Right atrium auricular region (tissue), 2 donors: ENCODE measurements at regions not wholly inside any gene's neighbourhood (a gene's known extent, or its start where the extent isn't known, plus 50 kb on each side); places are given as distances from the start of the nearest gene placed in this dataset.

Experiments
- DNase-seq: peaks from one replicate; pipeline ENCODE4 v3.0.0-alpha.2; 2019; ENCODE audit warnings: low spot score
- H3K27ac ChIP-seq, 2 donors: fragments of 200-600 bp; sonication (generic); 1 replicate in 1 of 2; 2 replicates in 1 of 2; pipeline ENCODE4 v1.5.1; 2016 to 2019
- H3K27me3 ChIP-seq, 2 donors: fragments of 200-600 bp; sonication (generic); one replicate each; pipeline versions ENCODE4 v1.5.1 to v1.6.0; 2017 to 2019
- H3K36me3 ChIP-seq: fragments of 200-600 bp; sonication (generic); one replicate; pipeline ENCODE4 v1.5.1; 2016
- H3K4me1 ChIP-seq, 2 donors: fragments of 200-600 bp; sonication (generic); one replicate each; pipeline versions ENCODE4 v1.5.1 to v1.6.0; 2017 to 2019
- H3K4me3 ChIP-seq, 2 donors: fragments of 200-600 bp; sonication (generic); 1 replicate in 1 of 2; 2 replicates in 1 of 2; pipeline ENCODE4 v1.5.1; 2017 to 2019; ENCODE audit warnings: mild to moderate bottlenecking in 1 of 2, moderate library complexity in 1 of 2
- H3K9me3 ChIP-seq, 2 donors: fragments of 200-600 bp; sonication (generic); one replicate each; pipeline ENCODE4 v1.5.1; 2019
- TF ChIP-seq, protein P1 (sequence below), 2 donors: fragments of 200-600 bp; sonication (generic); IDR thresholded peaks; one replicate each; pipeline ENCODE4 v1.5.1; 2019; ENCODE audit warnings: antibody characterized with exemption in 2 of 2

DNA sequence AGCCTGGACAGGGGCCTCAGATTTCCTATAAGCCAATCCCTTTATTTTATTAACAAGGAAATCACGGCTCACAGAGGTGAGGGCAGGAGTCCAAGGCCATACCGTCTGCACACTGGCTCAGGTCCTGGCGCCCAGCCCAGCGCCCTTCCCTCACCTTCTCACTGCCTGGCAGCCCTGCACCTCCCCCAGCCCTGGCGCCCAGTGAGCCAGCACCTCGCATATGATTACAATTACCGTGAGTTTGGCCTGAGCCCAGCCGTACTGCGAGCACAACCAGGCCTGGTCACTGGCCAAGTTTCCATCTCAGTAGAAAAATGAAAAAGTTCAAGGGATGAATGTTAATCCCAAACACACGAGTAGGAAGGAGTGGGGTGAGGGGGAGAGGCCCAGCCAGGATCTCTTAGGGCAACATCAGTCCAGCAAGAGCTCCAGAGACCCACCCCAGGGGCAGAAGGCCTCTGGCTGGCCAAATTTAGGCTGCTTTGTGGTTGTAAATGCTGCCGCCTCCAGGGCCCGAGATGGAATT lies 68.4 kb downstream of the MCFD2 start:
- TF ChIP-seq, protein P1, sequence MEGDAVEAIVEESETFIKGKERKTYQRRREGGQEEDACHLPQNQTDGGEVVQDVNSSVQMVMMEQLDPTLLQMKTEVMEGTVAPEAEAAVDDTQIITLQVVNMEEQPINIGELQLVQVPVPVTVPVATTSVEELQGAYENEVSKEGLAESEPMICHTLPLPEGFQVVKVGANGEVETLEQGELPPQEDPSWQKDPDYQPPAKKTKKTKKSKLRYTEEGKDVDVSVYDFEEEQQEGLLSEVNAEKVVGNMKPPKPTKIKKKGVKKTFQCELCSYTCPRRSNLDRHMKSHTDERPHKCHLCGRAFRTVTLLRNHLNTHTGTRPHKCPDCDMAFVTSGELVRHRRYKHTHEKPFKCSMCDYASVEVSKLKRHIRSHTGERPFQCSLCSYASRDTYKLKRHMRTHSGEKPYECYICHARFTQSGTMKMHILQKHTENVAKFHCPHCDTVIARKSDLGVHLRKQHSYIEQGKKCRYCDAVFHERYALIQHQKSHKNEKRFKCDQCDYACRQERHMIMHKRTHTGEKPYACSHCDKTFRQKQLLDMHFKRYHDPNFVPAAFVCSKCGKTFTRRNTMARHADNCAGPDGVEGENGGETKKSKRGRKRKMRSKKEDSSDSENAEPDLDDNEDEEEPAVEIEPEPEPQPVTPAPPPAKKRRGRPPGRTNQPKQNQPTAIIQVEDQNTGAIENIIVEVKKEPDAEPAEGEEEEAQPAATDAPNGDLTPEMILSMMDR (IDR thresholded peaks at IDR 0.05), result no peak
- Histone ChIP-seq H3K4me3 (no peak overlapping the region), H3K9me3 (no peaks in the 10 kb centered on the region), H3K36me3 (no peaks in the 10 kb centered on the region), H3K27me3 (no peaks in the 10 kb centered on the region), H3K4me1 (peaks cover 0 to 64% of the 10 kb centered on the region in 2 donors), H3K27ac (peak overlapping the region; percentile 93)
- peak; percentile 91 for DNase-seq

GRCh38 chr2:46846536-46846935 lies 69.1 kb downstream of the MCFD2 start:
- Histone ChIP-seq H3K9me3 (no peaks in the 10 kb centered on the region), H3K4me1 (peaks cover 0 to 64% of the 10 kb centered on the region in 2 donors), H3K4me3 (no peak overlapping the region), H3K27me3 (no peaks in the 10 kb centered on the region), H3K27ac (peak overlapping the region; percentile 93), H3K36me3 (no peaks in the 10 kb centered on the region)
- DNase-seq, result no peak
- TF ChIP-seq, protein P1 (IDR thresholded peaks at IDR 0.05), result no peak

- peaks cover 0 to 59% of the 10 kb centered on the region in 2 donors for H3K4me1 ChIP-seq
- H3K27me3 ChIP-seq, result no peaks in the 10 kb centered on the region
- no peak for DNase-seq
- TF ChIP-seq, protein P1 (IDR thresholded peaks at IDR 0.05), result no peak
- H3K9me3 ChIP-seq, result no peaks in the 10 kb centered on the region
- no peaks in the 10 kb centered on the region for H3K36me3 ChIP-seq
- peak overlapping the region; percentile 93 for H3K27ac ChIP-seq
- no peak overlapping the region for H3K4me3 ChIP-seq
Measured at GRCh38 chr2:46845542-46846486, 69.8 kb downstream of the MCFD2 start.

- H3K36me3 ChIP-seq, result no peaks in the 10 kb centered on the region
- H3K9me3 ChIP-seq, result no peaks in the 10 kb centered on the region
- H3K4me1 ChIP-seq, result peaks cover 0 to 45% of the 10 kb centered on the region in 2 donors
- TF ChIP-seq, protein P1 (IDR thresholded peaks at IDR 0.05), result no peak
- no peak for DNase-seq
- H3K4me3 ChIP-seq, result no peak overlapping the region
- H3K27me3 ChIP-seq, result no peaks in the 10 kb centered on the region
- no peak overlapping the region for H3K27ac ChIP-seq
Measured at GRCh38 chr2:46844443-46844842, 71.2 kb downstream of the MCFD2 start.

GRCh38 chr2:46844034-46844433 lies 71.6 kb downstream of the MCFD2 start:
- Histone ChIP-seq H3K9me3 (no peaks in the 10 kb centered on the region), H3K27ac (no peak overlapping the region), H3K4me3 (no peak overlapping the region), H3K36me3 (no peaks in the 10 kb centered on the region), H3K4me1 (peaks cover 0 to 41% of the 10 kb centered on the region in 2 donors), H3K27me3 (no peaks in the 10 kb centered on the region)
- no peak for DNase-seq
- TF ChIP-seq, protein P1 (IDR thresholded peaks at IDR 0.05), result no peak
